Sigmoid colon (tissue), 6 donors: ENCODE measurements at regions not wholly inside any gene's neighbourhood (a gene's known extent, or its start where the extent isn't known, plus 50 kb on each side); places are given as distances from the start of the nearest gene placed in this dataset.
A peak's percentile ranks its signal among the peaks of the same experiment; 100 is the strongest.

ENCODE experiments used
- DNase-seq: peaks from one replicate; pipeline ENCODE4 v3.0.0-alpha.2; 2019
- H3K27ac ChIP-seq, 4 donors: fragments of 200-600 bp; sonication (generic); one replicate each; pipeline ENCODE4 v1.5.1; 2016 to 2019; ENCODE audit warnings: mild to moderate bottlenecking in 1 of 4
- H3K27me3 ChIP-seq, 3 donors: fragments of 200-600 bp; sonication (generic); one replicate each; pipeline ENCODE4 v1.5.1; 2019; ENCODE audit warnings: mild to moderate bottlenecking in 1 of 3
- H3K36me3 ChIP-seq, 4 donors: fragments of 200-600 bp; sonication (generic); one replicate each; pipeline ENCODE4 v1.5.1; 2016 to 2019
- H3K4me1 ChIP-seq, 4 donors: fragments of 200-600 bp; sonication (generic); one replicate each; pipeline ENCODE4 v1.5.1; 2017 to 2019
- H3K4me3 ChIP-seq, 4 donors: fragments of 200-600 bp; sonication (generic); one replicate each; pipeline ENCODE4 v1.5.1; 2017 to 2019; ENCODE audit warnings: mild to moderate bottlenecking in 2 of 4, moderate library complexity in 1 of 4
- H3K9me3 ChIP-seq, 4 donors: fragments of 200-600 bp in 3 of 4; sonication (generic) in 3 of 4; one replicate each; pipeline versions ENCODE4 v1.5.1 to v1.6.1; 2013 to 2019
- EP300 ChIP-seq, 4 donors: sonication (generic); formaldehyde crosslinking; IDR thresholded peaks; one replicate each; pipeline ENCODE4 v1.6.1; 2017; ENCODE audit warnings: antibody characterized with exemption in 4 of 4
- POLR2A ChIP-seq, 2 donors: fragments of 450-650 bp; IDR thresholded peaks; one replicate each; pipeline ENCODE4 v1.6.1; 2016; ENCODE audit warnings: antibody characterized with exemption in 2 of 2, mild to moderate bottlenecking in 2 of 2, moderate library complexity in 2 of 2
- POLR2AphosphoS5 ChIP-seq, 4 donors: sonication (generic); formaldehyde crosslinking; IDR thresholded peaks; one replicate each; pipeline ENCODE4 v1.6.1; 2017; ENCODE audit warnings: antibody characterized with exemption in 4 of 4
- WGBS, 2 donors: extraction: QIAGEN DNeasy Blood & Tissue Kit; methylation state at CpG; one replicate each; pipeline ENCODE4 v1.1.7; 2013; 5-methylcytosine and 5-hydroxymethylcytosine counted together
- intact Hi-C: fragments of 100-400 bp; cut with DNase I; formaldehyde crosslinking; loops from one replicate; pipeline ENCODE4 v1.15.1; 2023
- TF ChIP-seq, protein P1 (sequence below), 4 experiments: fragments of 450-650 bp in 3 of 4; fragments of 200-600 bp in 1 of 4; IDR thresholded peaks; one replicate each; pipeline ENCODE4 v1.5.1; 2016 to 2019; ENCODE audit warnings: antibody characterized with exemption in 4 of 4, mild to moderate bottlenecking in 3 of 4, moderate library complexity in 2 of 4
- donor health status: healthy with polysubstance abuse.
- donor health status: healthy.

GRCh38 chr2:43075811-43076585 is 150.4 kb downstream of the ZFP36L2 start:
- no peaks in the 10 kb centered on the region for H3K36me3 ChIP-seq
- peaks cover 0 to 53% (median 40%) of the 10 kb centered on the region in 4 donors for H3K4me1 ChIP-seq
- no peak overlapping the region for H3K4me3 ChIP-seq
- DNase-seq: no peak
- TF ChIP-seq, protein P1, sequence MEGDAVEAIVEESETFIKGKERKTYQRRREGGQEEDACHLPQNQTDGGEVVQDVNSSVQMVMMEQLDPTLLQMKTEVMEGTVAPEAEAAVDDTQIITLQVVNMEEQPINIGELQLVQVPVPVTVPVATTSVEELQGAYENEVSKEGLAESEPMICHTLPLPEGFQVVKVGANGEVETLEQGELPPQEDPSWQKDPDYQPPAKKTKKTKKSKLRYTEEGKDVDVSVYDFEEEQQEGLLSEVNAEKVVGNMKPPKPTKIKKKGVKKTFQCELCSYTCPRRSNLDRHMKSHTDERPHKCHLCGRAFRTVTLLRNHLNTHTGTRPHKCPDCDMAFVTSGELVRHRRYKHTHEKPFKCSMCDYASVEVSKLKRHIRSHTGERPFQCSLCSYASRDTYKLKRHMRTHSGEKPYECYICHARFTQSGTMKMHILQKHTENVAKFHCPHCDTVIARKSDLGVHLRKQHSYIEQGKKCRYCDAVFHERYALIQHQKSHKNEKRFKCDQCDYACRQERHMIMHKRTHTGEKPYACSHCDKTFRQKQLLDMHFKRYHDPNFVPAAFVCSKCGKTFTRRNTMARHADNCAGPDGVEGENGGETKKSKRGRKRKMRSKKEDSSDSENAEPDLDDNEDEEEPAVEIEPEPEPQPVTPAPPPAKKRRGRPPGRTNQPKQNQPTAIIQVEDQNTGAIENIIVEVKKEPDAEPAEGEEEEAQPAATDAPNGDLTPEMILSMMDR (IDR thresholded peaks at IDR 0.05): no peak
- TF ChIP-seq POLR2AphosphoS5 (IDR thresholded peaks at IDR 0.05) (no peak), POLR2A (IDR thresholded peaks at IDR 0.05) (no peak), EP300 (IDR thresholded peaks at IDR 0.05) (no peak)
- H3K27ac ChIP-seq: peak overlapping the region; percentile 70 to 81 (median 78)
- 97 to 99% methylated on average over 3 of the region's 3 CpGs for WGBS, 2 donors
- H3K9me3 ChIP-seq: no peaks in the 10 kb centered on the region
- intact Hi-C loops: loop anchor here (5.0 kb wide), 1 partner anchor 44 kb away; no protein-coding TSS in a partner anchor
- H3K27me3 ChIP-seq: no peaks in the 10 kb centered on the region

GRCh38 chr2:43075054-43075593 is 151.3 kb downstream of the ZFP36L2 start:
- Histone ChIP-seq H3K9me3 (no peaks in the 10 kb centered on the region), H3K27me3 (no peaks in the 10 kb centered on the region), H3K36me3 (no peaks in the 10 kb centered on the region), H3K4me1 (peaks cover 0 to 54% (median 40%) of the 10 kb centered on the region in 4 donors), H3K27ac (peak overlapping the region; percentile 70 to 81 (median 78)), H3K4me3 (no peak overlapping the region)
- TF ChIP-seq POLR2A (IDR thresholded peaks at IDR 0.05) (no peak), POLR2AphosphoS5 (IDR thresholded peaks at IDR 0.05) (peak in 3 of 4 donors; percentile 75 to 82 (median 78)), EP300 (IDR thresholded peaks at IDR 0.05) (peak in 2 of 4 donors; percentile 28 to 61)
- intact Hi-C loops: loop anchor here (5.0 kb wide), 1 partner anchor 43 kb away; no protein-coding TSS in a partner anchor
- peak; percentile 95 for DNase-seq
- 66 to 71% methylated on average over 4 of the region's 4 CpGs for WGBS, 2 donors

DNA sequence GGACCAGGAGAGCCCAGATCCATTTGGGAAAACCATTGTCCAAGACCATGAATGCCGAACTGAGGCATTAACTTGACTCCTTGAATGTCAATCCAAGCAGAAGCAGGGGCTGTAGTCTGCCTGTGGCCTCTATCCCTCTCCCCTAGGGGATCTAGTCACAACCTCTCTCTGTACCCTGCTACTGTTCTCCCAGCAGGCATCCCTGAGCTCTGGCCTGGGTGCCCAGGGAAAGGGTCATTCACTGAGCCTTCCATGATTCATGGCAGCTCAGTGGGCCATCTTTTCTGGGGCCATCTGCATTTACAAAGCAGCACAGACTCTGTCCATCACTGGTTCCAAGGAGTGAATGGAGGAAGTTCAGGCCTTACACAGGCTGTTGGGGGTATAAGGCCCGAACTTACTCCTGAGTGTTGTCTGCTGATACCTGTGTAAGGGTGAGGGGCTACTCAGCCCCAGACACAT is 151.8 kb downstream of the ZFP36L2 start:
- 86 to 87% methylated on average over 2 of the region's 2 CpGs for WGBS, 2 donors
- H3K27ac ChIP-seq: peak overlapping the region; percentile 70 to 81 (median 78)
- no peak overlapping the region for H3K4me3 ChIP-seq
- no peaks in the 10 kb centered on the region for H3K9me3 ChIP-seq
- peaks cover 0 to 58% (median 44%) of the 10 kb centered on the region in 4 donors for H3K4me1 ChIP-seq
- no peak for DNase-seq
- TF ChIP-seq, protein P1 (IDR thresholded peaks at IDR 0.05): no peak
- no peak for TF ChIP-seq POLR2AphosphoS5 (IDR thresholded peaks at IDR 0.05)
- H3K36me3 ChIP-seq: no peaks in the 10 kb centered on the region
- no peaks in the 10 kb centered on the region for H3K27me3 ChIP-seq
- intact Hi-C loops: loop anchor here (5.0 kb wide), 1 partner anchor 42 kb away; no protein-coding TSS in a partner anchor

- 94 to 98% methylated on average over 2 of the region's 2 CpGs for WGBS, 2 donors
- intact Hi-C loops: no loop called here
- DNase-seq: no peak
These were observed 152.4 kb downstream of the ZFP36L2 start for GRCh38 chr2:43074052-43074451.

More at GRCh38 chr2:43074052-43074451, 152.4 kb downstream of the ZFP36L2 start:
- Histone ChIP-seq H3K4me1 (peaks cover 0 to 58% (median 44%) of the 10 kb centered on the region in 4 donors), H3K27me3 (no peaks in the 10 kb centered on the region), H3K9me3 (no peaks in the 10 kb centered on the region), H3K36me3 (no peaks in the 10 kb centered on the region), H3K4me3 (no peak overlapping the region), H3K27ac (peak overlapping the region; percentile 70 to 81 (median 78))
- TF ChIP-seq POLR2AphosphoS5 (IDR thresholded peaks at IDR 0.05) (no peak), POLR2A (IDR thresholded peaks at IDR 0.05) (no peak), EP300 (IDR thresholded peaks at IDR 0.05) (no peak)
- TF ChIP-seq, protein P1 (IDR thresholded peaks at IDR 0.05): no peak
